Stimulated activated naive CD8-positive, alpha-beta T cell treated with anti-CD3 and anti-CD28 coated beads, Interleukin-15, amount 100 ng/mL, for 72 hours (primary cell): ENCODE measurements at regions not wholly inside any gene's neighbourhood (a gene's known extent, or its start where the extent isn't known, plus 50 kb on each side); places are given as distances from the start of the nearest gene placed in this dataset.
"Not testable (repeated sequence)": the region's sequence is repeated elsewhere in the genome, so short reads cannot be mapped to it uniquely, and the experiment has no call there.

Experiments
- ATAC-seq: fragments of 150-1000 bp; cut with Tn5 transposase; 2 replicates; pipeline ENCODE4 v1.10.0; 2021; ENCODE audit warnings: mild to moderate bottlenecking, moderate library complexity
- DNase-seq, 2 donors: peaks; one replicate each; pipeline ENCODE4 v3.0.0; 2021 to 2022
- H3K27ac Mint-ChIP-seq, 2 donors: one replicate each; pipeline ENCODE4 v1.8.0; 2022; ENCODE audit warnings: mild to moderate bottlenecking in 2 of 2, mixed read lengths in 2 of 2, moderate library complexity in 2 of 2
- H3K27me3 Mint-ChIP-seq: one replicate; pipeline ENCODE4 v1.8.0; 2022; ENCODE audit warnings: mixed read lengths
- H3K4me1 Mint-ChIP-seq: one replicate; pipeline ENCODE4 v1.8.0; 2022; ENCODE audit warnings: mild to moderate bottlenecking, mixed read lengths
- H3K4me3 Mint-ChIP-seq, 2 donors: one replicate each; pipeline ENCODE4 v1.8.0; 2022; ENCODE audit warnings: mild to moderate bottlenecking in 2 of 2, mixed read lengths in 2 of 2, moderate library complexity in 1 of 2
- H3K9me3 Mint-ChIP-seq, 2 donors: one replicate each; pipeline ENCODE4 v1.8.0; 2022; ENCODE audit warnings: mixed read lengths in 2 of 2

GRCh38 chr7:46072722-46073121, 151.7 kb upstream of the IGFBP3 start:
- Mint-ChIP-seq H3K9me3 (no peaks in the 10 kb centered on the region), H3K27me3 (no peaks in the 10 kb centered on the region), H3K4me1 (no peaks in the 10 kb centered on the region), H3K27ac (peak overlapping the region in 1 of 2 donors; percentile 42), H3K4me3 (no peak overlapping the region)
- DNase-seq (no peak), ATAC-seq (no peak)

GRCh38 chr7:46071601-46072000, 150.5 kb upstream of the IGFBP3 start:
- no peak overlapping the region for H3K4me3 Mint-ChIP-seq
- no peak for ATAC-seq
- H3K27me3 Mint-ChIP-seq = no peaks in the 10 kb centered on the region
- no peaks in the 10 kb centered on the region for H3K9me3 Mint-ChIP-seq
- no peaks in the 10 kb centered on the region for H3K4me1 Mint-ChIP-seq
- no peak for DNase-seq
- H3K27ac Mint-ChIP-seq = no peak overlapping the region

GRCh38 chr7:46071076-46071475, 150.0 kb upstream of the IGFBP3 start:
- ATAC-seq (no peak), DNase-seq (no peak)
- H3K4me3 Mint-ChIP-seq = no peak overlapping the region
- H3K4me1 Mint-ChIP-seq = no peaks in the 10 kb centered on the region
- no peaks in the 10 kb centered on the region for H3K9me3 Mint-ChIP-seq
- H3K27me3 Mint-ChIP-seq = no peaks in the 10 kb centered on the region
- H3K27ac Mint-ChIP-seq = no peak overlapping the region

GRCh38 chr7:46068159-46068558, 147.1 kb upstream of the IGFBP3 start:
- no peaks in the 10 kb centered on the region for H3K4me1 Mint-ChIP-seq
- DNase-seq = no peak
- H3K27me3 Mint-ChIP-seq = no peaks in the 10 kb centered on the region
- H3K27ac Mint-ChIP-seq = no peak overlapping the region
- H3K9me3 Mint-ChIP-seq = no peaks in the 10 kb centered on the region
- ATAC-seq = no peak
- no peak overlapping the region for H3K4me3 Mint-ChIP-seq

GRCh38 chr7:46059308-46060020, 138.4 kb upstream of the IGFBP3 start:
- Mint-ChIP-seq H3K4me3 (no peak overlapping the region), H3K4me1 (no peaks in the 10 kb centered on the region), H3K9me3 (no peaks in the 10 kb centered on the region), H3K27me3 (no peaks in the 10 kb centered on the region), H3K27ac (no peak overlapping the region)
- no peak for DNase-seq
- ATAC-seq = no peak

GRCh38 chr7:46058086-46058823, 137.2 kb upstream of the IGFBP3 start:
- no peaks in the 10 kb centered on the region for H3K27me3 Mint-ChIP-seq
- DNase-seq (no peak), ATAC-seq (peak; percentile 39)
- H3K9me3 Mint-ChIP-seq = no peaks in the 10 kb centered on the region
- no peaks in the 10 kb centered on the region for H3K4me1 Mint-ChIP-seq
- H3K4me3 Mint-ChIP-seq = no peak overlapping the region
- H3K27ac Mint-ChIP-seq = no peak overlapping the region

- H3K27ac Mint-ChIP-seq = no peak overlapping the region
- H3K4me3 Mint-ChIP-seq = no peak overlapping the region
- H3K9me3 Mint-ChIP-seq = no peaks in the 10 kb centered on the region
- ATAC-seq = no peak
- no peaks in the 10 kb centered on the region for H3K27me3 Mint-ChIP-seq
- no peak for DNase-seq
- H3K4me1 Mint-ChIP-seq = no peaks in the 10 kb centered on the region
Measured at GRCh38 chr7:46054915-46055314, 133.8 kb upstream of the IGFBP3 start.

GRCh38 chr7:46054272-46054671, 133.2 kb upstream of the IGFBP3 start:
- Mint-ChIP-seq H3K4me3 (no peak overlapping the region), H3K4me1 (no peaks in the 10 kb centered on the region), H3K27ac (no peak overlapping the region), H3K27me3 (no peaks in the 10 kb centered on the region), H3K9me3 (no peaks in the 10 kb centered on the region)
- DNase-seq (no peak), ATAC-seq (no peak)

- no peaks in the 10 kb centered on the region for H3K27me3 Mint-ChIP-seq
- H3K9me3 Mint-ChIP-seq = no peaks in the 10 kb centered on the region
- H3K27ac Mint-ChIP-seq = no peak overlapping the region
- H3K4me3 Mint-ChIP-seq = no peak overlapping the region
- ATAC-seq (no peak), DNase-seq (no peak)
- no peaks in the 10 kb centered on the region for H3K4me1 Mint-ChIP-seq
Measured at GRCh38 chr7:46047581-46047980, 126.5 kb upstream of the IGFBP3 start.

- not testable (repeated sequence) for H3K4me1 Mint-ChIP-seq, H3K9me3 Mint-ChIP-seq, ATAC-seq, DNase-seq, H3K4me3 Mint-ChIP-seq, H3K27me3 Mint-ChIP-seq, H3K27ac Mint-ChIP-seq
Measured at GRCh38 chr7:46043338-46043737, 122.3 kb upstream of the IGFBP3 start.

GRCh38 chr7:46039813-46040212, 118.7 kb upstream of the IGFBP3 start:
- H3K4me3 Mint-ChIP-seq, H3K9me3 Mint-ChIP-seq, H3K27ac Mint-ChIP-seq, ATAC-seq, H3K27me3 Mint-ChIP-seq, DNase-seq, H3K4me1 Mint-ChIP-seq: not testable (repeated sequence)

GRCh38 chr7:46035166-46035565, 114.1 kb upstream of the IGFBP3 start:
- Mint-ChIP-seq H3K27me3 (no peaks in the 10 kb centered on the region), H3K27ac (no peak overlapping the region), H3K4me3 (no peak overlapping the region), H3K9me3 (no peaks in the 10 kb centered on the region), H3K4me1 (no peaks in the 10 kb centered on the region)
- ATAC-seq (no peak), DNase-seq (no peak)

- Mint-ChIP-seq H3K27me3 (no peaks in the 10 kb centered on the region), H3K4me3 (no peak overlapping the region), H3K9me3 (no peaks in the 10 kb centered on the region)
Measured at GRCh38 chr7:46034056-46034768, 113.1 kb upstream of the IGFBP3 start.

GRCh38 chr7:46033592-46033991, 112.5 kb upstream of the IGFBP3 start:
- Mint-ChIP-seq H3K4me1 (no peaks in the 10 kb centered on the region), H3K27ac (no peak overlapping the region), H3K27me3 (no peaks in the 10 kb centered on the region), H3K9me3 (no peaks in the 10 kb centered on the region), H3K4me3 (no peak overlapping the region)
- no peak for ATAC-seq
- DNase-seq = no peak

More at GRCh38 chr7:46034056-46034768, 113.1 kb upstream of the IGFBP3 start:
- no peaks in the 10 kb centered on the region for H3K4me1 Mint-ChIP-seq
- no peak overlapping the region for H3K27ac Mint-ChIP-seq
- DNase-seq (no peak), ATAC-seq (no peak)

GRCh38 chr7:46032942-46033341, 111.9 kb upstream of the IGFBP3 start:
- H3K27me3 Mint-ChIP-seq = no peaks in the 10 kb centered on the region
- no peak overlapping the region for H3K27ac Mint-ChIP-seq
- DNase-seq = no peak
- ATAC-seq = no peak
- H3K4me3 Mint-ChIP-seq = no peak overlapping the region
- no peaks in the 10 kb centered on the region for H3K4me1 Mint-ChIP-seq
- H3K9me3 Mint-ChIP-seq = no peaks in the 10 kb centered on the region

GRCh38 chr7:46032353-46032752, 111.3 kb upstream of the IGFBP3 start:
- ATAC-seq (no peak), DNase-seq (no peak)
- no peaks in the 10 kb centered on the region for H3K4me1 Mint-ChIP-seq
- H3K4me3 Mint-ChIP-seq = no peak overlapping the region
- no peaks in the 10 kb centered on the region for H3K27me3 Mint-ChIP-seq
- H3K27ac Mint-ChIP-seq = no peak overlapping the region
- H3K9me3 Mint-ChIP-seq = no peaks in the 10 kb centered on the region
